Glomerular endothelial cell (primary cell): ENCODE measurements at regions not wholly inside any gene's neighbourhood (a gene's known extent, or its start where the extent isn't known, plus 50 kb on each side); places are given as distances from the start of the nearest gene placed in this dataset.
A peak's percentile ranks its signal among the peaks of the same experiment; 100 is the strongest.
"Not testable (repeated sequence)": the region's sequence is repeated elsewhere in the genome, so short reads cannot be mapped to it uniquely, and the experiment has no call there.

Source experiments
- DNase-seq: peaks from one replicate; pipeline ENCODE4 v3.0.0-alpha.2; 2011; ENCODE audit warnings: low read depth, low spot score; ENCODE audit errors: extremely low read depth

GRCh38 chr3:197373096-197373495 is 74.7 kb upstream of the DLG1 start:
- no peak for DNase-seq

DNA sequence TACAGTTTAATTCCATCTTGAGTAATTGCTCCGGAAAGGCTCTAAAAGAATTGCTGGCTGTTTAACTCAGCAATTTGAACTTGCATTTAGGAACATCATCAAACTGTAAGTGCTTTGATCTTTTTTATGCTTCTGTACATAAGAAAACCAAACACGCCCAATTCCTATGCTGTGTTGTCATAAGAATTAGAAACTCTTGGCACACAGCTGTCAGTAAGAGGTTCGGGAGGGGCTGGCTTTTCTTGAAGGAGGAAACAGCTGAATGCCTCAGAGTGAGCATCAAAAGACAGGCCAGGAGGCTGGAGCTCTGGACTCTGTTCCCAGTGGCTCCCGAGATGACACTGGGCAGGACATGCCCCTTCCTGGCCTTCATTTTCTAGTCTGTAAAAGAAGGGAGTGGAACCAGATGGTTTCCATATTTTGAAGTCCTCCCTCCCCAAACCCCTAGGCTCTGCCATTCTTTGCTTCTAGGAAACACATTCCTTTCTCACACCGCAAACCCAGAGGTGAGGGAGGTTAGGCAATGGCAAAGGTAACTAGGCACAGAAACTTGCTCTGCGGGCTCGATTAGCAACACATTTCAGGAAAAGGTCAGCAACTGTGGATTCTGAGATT is 73.7 kb upstream of the DLG1 start:
- no peak for DNase-seq

DNA sequence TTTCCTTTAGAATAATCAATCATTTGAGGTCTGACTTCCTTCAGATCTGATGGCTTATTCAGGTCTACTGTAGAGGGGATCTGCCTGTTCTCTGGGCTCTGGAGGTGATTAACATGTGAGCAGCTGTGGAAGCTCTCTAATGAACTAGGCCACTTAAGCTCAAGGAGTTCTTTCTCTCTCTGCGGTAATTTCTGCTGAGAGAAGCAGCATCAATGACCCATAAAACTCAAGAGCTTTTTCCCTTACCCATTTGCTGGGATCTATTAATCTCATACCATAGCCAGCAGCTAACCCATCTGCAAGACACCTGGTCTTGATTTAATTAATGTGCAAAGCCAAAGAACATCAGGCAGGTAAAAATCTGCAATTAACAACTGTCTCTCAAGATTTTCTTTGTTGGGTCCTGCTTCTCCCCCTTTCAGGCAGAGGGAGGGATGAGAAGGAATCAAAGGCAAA is 73.2 kb upstream of the DLG1 start:
- DNase-seq = no peak

- DNase-seq = no peak
Observed at GRCh38 chr3:197369545-197369944, 71.1 kb upstream of the DLG1 start.

DNA sequence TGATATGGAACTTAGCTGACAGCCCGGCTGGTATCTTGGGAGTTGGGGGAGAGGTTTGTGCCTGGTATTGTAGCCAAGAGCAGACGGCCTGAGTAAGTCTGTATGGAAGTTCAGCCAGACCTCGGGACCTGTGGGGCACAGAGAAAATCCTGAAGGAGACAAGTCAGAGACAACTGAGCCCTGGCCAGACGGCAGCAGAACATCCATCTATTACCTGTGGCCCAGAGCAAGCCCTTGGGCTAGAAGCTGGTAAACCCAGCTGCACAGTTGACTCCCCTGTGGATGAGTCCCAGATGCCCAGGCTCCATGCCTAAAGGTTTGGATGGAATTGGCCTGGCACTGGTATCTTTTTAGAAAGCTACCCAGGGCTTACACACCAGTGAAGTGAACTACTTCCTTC is 70.4 kb upstream of the DLG1 start:
- no peak for DNase-seq

DNA sequence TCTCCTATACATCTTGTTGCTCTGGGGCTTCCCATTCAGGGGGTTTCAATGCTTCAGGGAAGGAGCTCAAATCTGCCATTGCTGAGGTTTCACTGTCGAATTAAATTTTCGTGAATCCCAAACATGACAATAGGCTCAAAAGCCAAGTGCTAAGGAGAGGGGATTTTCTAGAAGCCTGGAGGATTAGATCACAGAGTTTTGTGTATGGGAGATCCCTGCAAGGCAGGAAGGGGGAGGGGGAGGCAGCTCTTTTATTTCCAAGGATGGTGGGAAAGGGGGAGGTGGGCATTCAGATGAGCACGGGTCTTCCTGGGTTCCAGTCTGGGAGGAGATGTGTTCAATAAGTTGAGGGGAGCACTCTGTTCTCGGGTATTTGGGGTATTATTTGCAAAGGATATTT is 69.9 kb upstream of the DLG1 start:
- DNase-seq = no peak

DNA sequence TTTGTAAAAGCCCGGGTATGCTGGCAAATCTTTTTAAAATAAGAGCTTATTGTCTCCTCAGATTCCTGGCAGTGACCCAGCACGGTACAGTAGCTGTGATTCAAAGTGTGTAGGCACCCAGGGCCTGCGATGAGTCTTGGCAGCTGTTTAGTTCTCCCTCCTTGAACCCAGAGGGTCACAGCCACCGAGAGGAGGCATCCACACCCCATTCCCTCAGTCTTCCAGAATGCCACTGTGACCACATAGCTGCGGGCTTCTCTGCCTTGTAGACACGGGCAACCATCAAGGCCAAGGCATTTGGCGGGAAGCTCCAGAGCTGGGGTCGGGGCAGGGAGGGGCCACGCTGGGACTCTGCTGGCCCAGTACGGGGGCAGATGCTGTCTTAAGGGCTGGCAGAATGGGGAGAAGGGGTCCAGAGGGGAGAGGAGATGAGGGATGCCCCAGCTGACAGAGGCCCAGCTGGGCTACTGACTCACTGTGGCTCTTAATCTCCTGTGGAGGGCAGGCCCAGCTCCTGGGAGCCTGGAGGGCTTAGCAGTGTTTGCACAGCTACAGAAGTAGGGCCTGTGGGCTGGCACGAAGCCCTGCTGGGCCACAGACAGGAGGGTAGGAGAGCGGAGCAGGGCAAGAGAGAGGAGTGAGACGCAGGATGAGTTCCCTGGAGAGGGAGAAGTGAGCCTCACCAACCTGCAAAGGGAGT is 68.8 kb upstream of the DLG1 start:
- no peak for DNase-seq

DNA sequence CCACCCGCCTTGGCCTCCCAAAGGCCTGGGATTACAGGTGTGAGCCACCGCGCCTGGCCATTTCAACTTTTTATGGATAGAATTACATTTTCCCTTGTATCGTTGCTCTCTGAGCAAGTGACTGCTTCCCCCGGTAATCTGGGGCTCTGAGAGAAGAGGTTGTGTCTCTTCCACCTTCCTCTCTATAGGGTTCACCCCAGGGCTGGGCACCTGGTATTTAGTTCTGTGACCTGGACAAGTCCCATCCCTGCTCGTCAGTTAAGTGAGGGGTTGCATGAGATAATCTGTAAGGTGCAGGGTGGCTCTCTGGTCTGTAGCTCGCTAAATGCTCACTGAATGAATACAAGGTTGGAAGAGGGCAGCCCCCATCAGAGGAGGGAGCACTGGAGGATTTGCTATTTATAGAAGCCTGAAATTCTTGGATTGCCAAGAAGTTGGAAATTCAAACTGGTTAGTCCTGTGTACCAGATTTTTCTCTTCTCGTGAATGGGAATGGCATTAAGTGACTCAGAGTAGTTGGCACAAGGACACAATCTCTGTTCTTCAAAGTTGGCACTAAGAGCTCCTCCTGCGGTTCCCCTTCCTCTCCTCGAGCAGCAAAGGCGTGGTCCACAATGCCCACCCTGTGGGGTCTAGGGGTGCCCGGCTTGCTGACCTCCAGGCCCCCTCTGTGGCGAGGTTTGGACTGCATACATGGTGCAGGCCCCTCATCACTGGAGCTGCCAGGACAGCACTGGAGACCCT is 68.1 kb upstream of the DLG1 start:
- no peak for DNase-seq

DNA sequence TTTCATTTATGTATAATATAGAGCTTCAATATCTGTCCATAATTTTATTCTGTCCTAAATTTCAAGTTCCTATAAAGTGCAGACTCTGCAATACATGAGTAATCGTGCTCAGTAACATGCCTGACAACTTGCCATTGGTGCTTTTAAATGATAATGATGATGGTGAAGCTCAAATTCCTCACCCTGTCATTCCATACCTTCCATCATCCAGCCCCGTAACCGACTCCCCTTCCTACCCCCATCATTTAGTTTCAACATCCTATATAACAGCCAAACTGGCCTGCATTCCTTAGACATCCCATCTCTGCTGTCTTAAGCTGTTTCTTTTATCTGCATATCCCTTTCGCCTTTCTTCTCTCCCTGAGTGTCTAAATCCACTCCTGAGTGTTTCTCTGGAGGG is 67.2 kb upstream of the DLG1 start:
- DNase-seq = no peak

DNA sequence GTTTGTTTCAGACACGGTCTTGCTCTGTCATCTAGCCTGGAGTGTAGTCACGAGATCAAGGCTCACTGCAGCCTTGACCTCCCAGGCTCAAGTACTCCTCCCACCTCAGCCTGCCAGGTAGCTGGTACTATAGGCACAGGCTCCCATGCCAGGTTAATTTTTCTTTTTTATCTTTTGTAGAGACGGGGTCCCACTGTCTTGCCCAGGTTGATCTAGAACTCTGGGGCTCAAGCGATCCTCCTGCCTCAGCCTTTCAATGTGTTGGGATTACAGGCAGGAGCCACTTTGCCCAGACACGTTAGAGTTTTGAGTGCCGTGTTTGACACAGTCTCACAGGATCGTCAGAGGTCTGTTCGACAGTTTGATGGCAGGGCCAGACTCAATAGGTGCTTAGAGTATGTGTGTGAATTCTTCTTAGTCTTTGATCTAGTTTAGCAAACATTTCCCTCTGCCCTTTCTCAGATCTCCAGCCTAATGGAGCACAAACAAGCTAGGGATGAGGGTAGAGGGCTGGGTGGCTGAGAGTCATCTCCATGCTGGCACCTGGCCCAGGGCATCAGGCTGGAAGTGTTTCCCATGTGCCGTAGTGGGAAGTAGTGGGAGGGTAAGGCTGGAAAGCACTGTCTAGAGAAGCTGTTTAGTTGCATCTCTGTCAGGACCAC is 66.1 kb upstream of the DLG1 start:
- DNase-seq = no peak

GRCh38 chr3:197363553-197364409 is 65.4 kb upstream of the DLG1 start:
- DNase-seq = peak; percentile 31

GRCh38 chr3:197362081-197362480 is 63.7 kb upstream of the DLG1 start:
- no peak for DNase-seq

- DNase-seq = not testable (repeated sequence)
Observed at GRCh38 chr3:197360095-197360494, 61.7 kb upstream of the DLG1 start.

DNA sequence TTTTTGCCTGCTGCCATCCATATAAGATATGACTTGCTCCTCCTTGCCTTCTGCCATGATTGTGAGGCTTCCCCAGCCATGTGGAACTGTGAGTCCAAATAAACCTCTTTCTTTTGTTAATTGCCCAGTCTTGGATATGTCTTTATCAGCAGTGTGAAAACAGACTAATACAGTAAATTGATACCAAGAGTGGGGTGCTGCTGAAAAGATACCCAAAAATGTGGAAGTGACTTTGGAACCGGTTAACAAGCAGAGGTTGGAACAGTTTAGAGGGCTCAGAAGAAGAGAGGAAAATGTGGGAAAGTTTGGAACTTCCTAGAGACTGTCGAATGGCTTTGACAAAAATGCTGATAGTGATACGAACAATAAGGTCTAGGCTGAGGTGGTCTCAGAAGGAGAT is 61.1 kb upstream of the DLG1 start:
- DNase-seq = not testable (repeated sequence)

GRCh38 chr3:197356741-197357140 is 58.3 kb upstream of the DLG1 start:
- DNase-seq = no peak

- DNase-seq = no peak
Observed at GRCh38 chr3:197356275-197356674, 57.9 kb upstream of the DLG1 start.

DNA sequence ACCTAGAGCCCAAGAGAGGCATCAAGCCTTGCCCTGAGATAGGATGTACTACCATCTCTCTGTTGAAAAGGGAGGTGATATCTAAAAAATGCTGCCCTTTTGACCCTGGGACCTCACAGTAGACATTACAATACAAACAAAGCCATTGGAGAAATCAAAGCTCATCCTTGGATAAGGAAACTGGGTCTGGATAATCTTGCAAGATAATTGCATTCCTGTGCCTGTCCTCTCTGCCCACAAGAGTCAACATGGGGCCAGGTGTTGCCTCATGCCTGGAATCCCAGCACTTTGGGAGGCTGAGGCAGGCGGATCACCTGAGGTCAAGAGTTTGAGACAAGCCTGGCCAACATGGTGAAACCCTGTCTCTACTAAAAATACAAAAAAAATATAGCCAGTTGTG is 57.3 kb upstream of the DLG1 start:
- DNase-seq = no peak

GRCh38 chr3:197354568-197355001 is 56.2 kb upstream of the DLG1 start:
- no peak for DNase-seq

GRCh38 chr3:197353867-197354567 is 55.6 kb upstream of the DLG1 start:
- no peak for DNase-seq
